Rectal smooth muscle tissue (tissue), 1 donor: ENCODE measurements at regions not wholly inside any gene's neighbourhood (a gene's known extent, or its start where the extent isn't known, plus 50 kb on each side); places are given as distances from the start of the nearest gene placed in this dataset.

ENCODE experiments used
- H3K27ac ChIP-seq: one replicate; pipeline ENCODE4 v1.7.0; 2013; ENCODE audit warnings: low read depth, low read length, inconsistent platforms
- H3K27me3 ChIP-seq: one replicate; pipeline ENCODE4 v1.7.0; 2013; ENCODE audit warnings: low read length; ENCODE audit not compliant: control insufficient read depth, insufficient read depth
- H3K36me3 ChIP-seq: one replicate; pipeline ENCODE4 v1.7.0; 2013; ENCODE audit warnings: low read length; ENCODE audit not compliant: control insufficient read depth, insufficient read depth
- H3K4me1 ChIP-seq: one replicate; pipeline ENCODE4 v1.7.0; 2013; ENCODE audit warnings: low read length; ENCODE audit not compliant: control insufficient read depth, insufficient read depth
- H3K4me3 ChIP-seq: one replicate; pipeline ENCODE4 v1.7.0; 2013; ENCODE audit warnings: low read length
- H3K9ac ChIP-seq: one replicate; pipeline ENCODE4 v1.7.0; 2013; ENCODE audit warnings: low read length

GRCh38 chr12:30825341-30825740, 70.6 kb upstream of the CAPRIN2 start:
- Histone ChIP-seq H3K4me3 (no peak overlapping the region), H3K27ac (no peak overlapping the region), H3K27me3 (no peaks in the 10 kb centered on the region), H3K9ac (no peak overlapping the region), H3K36me3 (no peaks in the 10 kb centered on the region), H3K4me1 (no peaks in the 10 kb centered on the region)

- H3K36me3 ChIP-seq, result no peaks in the 10 kb centered on the region
- H3K27me3 ChIP-seq, result no peaks in the 10 kb centered on the region
- H3K9ac ChIP-seq, result no peak overlapping the region
- no peaks in the 10 kb centered on the region for H3K4me1 ChIP-seq
- no peak overlapping the region for H3K4me3 ChIP-seq
- H3K27ac ChIP-seq, result no peak overlapping the region
These were observed 69.6 kb upstream of the CAPRIN2 start for GRCh38 chr12:30824311-30824710.

DNA sequence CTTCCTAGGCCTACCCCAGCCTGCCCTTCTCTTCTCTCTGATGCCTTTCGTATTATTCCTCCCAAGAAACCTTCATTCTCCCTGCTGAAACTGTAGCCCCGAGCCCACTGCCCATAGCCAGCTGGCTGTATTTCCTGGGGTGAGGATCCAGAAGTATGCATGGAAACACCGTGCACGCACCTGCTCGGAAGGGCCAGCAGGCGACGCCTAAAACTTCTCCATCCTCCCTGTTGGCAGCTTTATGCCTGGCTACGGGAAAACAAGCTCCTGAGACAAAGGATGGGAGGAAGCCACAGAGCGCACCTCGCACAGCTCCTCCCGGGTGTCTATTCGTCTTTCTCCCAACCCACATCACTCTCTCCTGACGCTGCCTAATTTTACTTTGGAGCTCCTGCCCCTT, 69.0 kb upstream of the CAPRIN2 start:
- H3K36me3 ChIP-seq, result no peaks in the 10 kb centered on the region
- no peaks in the 10 kb centered on the region for H3K4me1 ChIP-seq
- H3K27ac ChIP-seq, result no peak overlapping the region

GRCh38 chr12:30823156-30823699, 68.5 kb upstream of the CAPRIN2 start:
- Histone ChIP-seq H3K9ac (peak overlapping the region; percentile 68), H3K4me3 (peak overlapping the region; percentile 66), H3K27me3 (no peaks in the 10 kb centered on the region), H3K4me1 (no peaks in the 10 kb centered on the region), H3K27ac (peak overlapping the region; percentile 65), H3K36me3 (no peaks in the 10 kb centered on the region)

More for the DNA sequence above, 69.0 kb upstream of the CAPRIN2 start:
- H3K27me3 ChIP-seq, result no peaks in the 10 kb centered on the region
- no peak overlapping the region for H3K4me3 ChIP-seq
- no peak overlapping the region for H3K9ac ChIP-seq

GRCh38 chr12:30822385-30823155, 67.8 kb upstream of the CAPRIN2 start:
- Histone ChIP-seq H3K4me3 (peak overlapping the region; percentile 66), H3K27ac (peak overlapping the region; percentile 65), H3K36me3 (no peaks in the 10 kb centered on the region), H3K4me1 (no peaks in the 10 kb centered on the region), H3K27me3 (no peaks in the 10 kb centered on the region), H3K9ac (peak overlapping the region; percentile 68)

GRCh38 chr12:30820406-30820946, 65.7 kb upstream of the CAPRIN2 start:
- Histone ChIP-seq H3K36me3 (no peaks in the 10 kb centered on the region), H3K4me3 (no peak overlapping the region), H3K27ac (no peak overlapping the region), H3K4me1 (no peaks in the 10 kb centered on the region), H3K9ac (no peak overlapping the region), H3K27me3 (no peaks in the 10 kb centered on the region)

DNA sequence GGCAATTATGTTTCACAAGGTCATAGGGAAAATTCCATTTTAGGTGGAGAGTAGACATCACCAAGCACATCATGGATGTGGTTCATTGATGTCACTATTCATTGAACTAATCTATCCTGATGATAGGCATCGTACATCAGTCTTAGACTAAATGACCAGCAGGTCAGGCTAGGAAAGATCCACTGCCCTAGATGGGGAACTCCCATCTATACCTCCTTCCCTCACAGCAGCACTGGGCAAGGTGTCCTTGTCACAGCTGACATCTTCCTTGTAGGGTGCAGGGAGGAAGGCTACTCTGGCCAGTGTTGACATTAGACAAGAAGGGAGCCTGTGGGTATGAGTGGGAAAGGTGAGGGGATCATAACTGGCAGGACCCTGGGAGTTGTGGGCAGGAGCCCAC, 63.8 kb upstream of the CAPRIN2 start:
- H3K36me3 ChIP-seq, result no peaks in the 10 kb centered on the region
- H3K9ac ChIP-seq, result no peak overlapping the region
- H3K27ac ChIP-seq, result no peak overlapping the region
- no peak overlapping the region for H3K4me3 ChIP-seq
- no peaks in the 10 kb centered on the region for H3K4me1 ChIP-seq
- no peaks in the 10 kb centered on the region for H3K27me3 ChIP-seq

- no peak overlapping the region for H3K9ac ChIP-seq
- no peak overlapping the region for H3K4me3 ChIP-seq
- H3K27me3 ChIP-seq, result no peaks in the 10 kb centered on the region
- no peaks in the 10 kb centered on the region for H3K36me3 ChIP-seq
- no peaks in the 10 kb centered on the region for H3K4me1 ChIP-seq
- H3K27ac ChIP-seq, result no peak overlapping the region
These were observed 62.2 kb upstream of the CAPRIN2 start for GRCh38 chr12:30816742-30817465.

DNA sequence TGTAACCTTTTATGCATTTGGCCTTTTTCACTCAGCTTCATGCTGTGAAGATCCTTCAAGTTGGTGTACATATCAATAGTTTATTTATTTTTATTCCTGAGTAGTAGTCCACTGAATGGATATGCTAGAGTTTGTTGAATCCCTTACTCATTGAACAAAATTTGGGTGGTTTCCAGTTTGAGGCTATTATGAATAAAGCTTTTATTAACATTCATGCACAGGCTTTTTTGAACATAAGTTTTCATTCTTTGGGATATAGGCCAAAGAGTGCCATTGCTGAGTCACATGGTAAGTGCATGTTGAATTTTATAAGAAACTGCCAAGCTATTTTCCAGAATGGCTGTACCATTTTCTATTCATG, 59.5 kb upstream of the CAPRIN2 start:
- Histone ChIP-seq H3K27me3 (no peaks in the 10 kb centered on the region), H3K4me1 (no peaks in the 10 kb centered on the region), H3K4me3 (no peak overlapping the region), H3K36me3 (no peaks in the 10 kb centered on the region), H3K27ac (no peak overlapping the region), H3K9ac (no peak overlapping the region)

DNA sequence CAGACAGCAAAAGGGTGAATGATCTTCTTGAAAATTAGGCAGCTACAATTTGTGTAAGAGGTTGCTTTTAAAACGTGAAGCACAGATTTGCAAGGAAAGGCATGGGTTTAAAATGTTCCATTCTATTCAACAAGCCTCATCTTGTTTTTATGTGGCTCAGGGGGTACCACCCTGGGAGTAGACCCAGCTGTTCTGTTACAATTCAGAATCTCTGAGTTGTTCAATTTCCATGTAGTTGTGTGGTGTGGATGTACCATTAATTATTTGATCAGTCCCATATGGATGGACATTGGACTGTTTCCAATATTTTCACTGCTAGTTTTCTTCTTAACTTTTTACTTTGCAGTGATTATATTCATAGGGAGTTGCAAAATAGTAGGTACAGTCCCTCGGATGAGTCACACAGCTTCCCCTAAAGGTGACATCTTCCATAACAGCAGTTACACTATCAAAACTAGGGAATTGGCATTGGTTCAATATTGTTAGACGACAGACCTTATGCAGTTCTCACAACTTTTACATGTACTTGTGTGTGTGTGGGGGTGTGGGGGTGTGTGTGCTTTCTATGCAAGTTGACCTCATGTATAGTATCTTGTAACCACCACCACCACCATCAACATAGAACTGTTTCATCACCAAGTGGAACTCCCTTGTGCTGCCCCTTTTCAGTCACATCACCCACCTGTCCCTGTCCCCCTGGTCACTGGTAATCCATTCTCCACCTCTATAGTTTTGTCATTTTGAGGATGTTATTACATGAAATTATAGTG, 59.0 kb upstream of the CAPRIN2 start:
- no peaks in the 10 kb centered on the region for H3K4me1 ChIP-seq
- H3K36me3 ChIP-seq, result no peaks in the 10 kb centered on the region
- H3K27ac ChIP-seq, result no peak overlapping the region
- no peak overlapping the region for H3K9ac ChIP-seq
- H3K4me3 ChIP-seq, result no peak overlapping the region
- H3K27me3 ChIP-seq, result no peaks in the 10 kb centered on the region

- H3K9ac ChIP-seq, result no peak overlapping the region
- no peaks in the 10 kb centered on the region for H3K4me1 ChIP-seq
- H3K27me3 ChIP-seq, result no peaks in the 10 kb centered on the region
- H3K36me3 ChIP-seq, result no peaks in the 10 kb centered on the region
- no peak overlapping the region for H3K4me3 ChIP-seq
- H3K27ac ChIP-seq, result no peak overlapping the region
These were observed 57.2 kb upstream of the CAPRIN2 start for GRCh38 chr12:30811966-30812365.

- Histone ChIP-seq H3K27me3 (no peaks in the 10 kb centered on the region), H3K27ac (no peak overlapping the region), H3K9ac (no peak overlapping the region), H3K4me3 (no peak overlapping the region), H3K4me1 (no peaks in the 10 kb centered on the region), H3K36me3 (no peaks in the 10 kb centered on the region)
These were observed 56.2 kb upstream of the CAPRIN2 start for GRCh38 chr12:30810918-30811317.
